Stomach smooth muscle (tissue), 2 donors: ENCODE measurements at regions not wholly inside any gene's neighbourhood (a gene's known extent, or its start where the extent isn't known, plus 50 kb on each side); places are given as distances from the start of the nearest gene placed in this dataset.

Source experiments
- H3K27ac ChIP-seq: one replicate; pipeline ENCODE4 v1.7.0; 2013; ENCODE audit warnings: mild to moderate bottlenecking, low read length, inconsistent platforms
- H3K27me3 ChIP-seq, 2 donors: one replicate each; pipeline ENCODE4 v1.7.0; 2013; ENCODE audit warnings: low read length in 2 of 2; ENCODE audit not compliant: insufficient read depth in 2 of 2, control insufficient read depth in 1 of 2
- H3K36me3 ChIP-seq, 2 donors: one replicate each; pipeline ENCODE4 v1.7.0; 2013; ENCODE audit warnings: low read length in 2 of 2; ENCODE audit not compliant: control insufficient read depth in 2 of 2, insufficient read depth in 2 of 2
- H3K4me1 ChIP-seq: one replicate; pipeline ENCODE4 v1.7.0; 2013; ENCODE audit warnings: low read length; ENCODE audit not compliant: control insufficient read depth, insufficient read depth
- H3K4me3 ChIP-seq, 2 donors: one replicate each; pipeline ENCODE4 v1.7.0; 2013; ENCODE audit warnings: low read length in 2 of 2
- H3K9ac ChIP-seq, 2 donors: one replicate each; pipeline ENCODE4 v1.7.0; 2013; ENCODE audit warnings: low read length in 2 of 2, mild to moderate bottlenecking in 1 of 2
- H3K9me3 ChIP-seq, 2 donors: one replicate each; pipeline ENCODE4 v1.7.0; 2013; ENCODE audit warnings: low read length in 2 of 2; ENCODE audit not compliant: control insufficient read depth in 2 of 2
- donor health status: healthy.
- donor health status: Pancreatic carcinoma.

GRCh38 chr21:41638201-41638790 is 128.6 kb downstream of the RIPK4 start:
- peaks cover 2 to 9% of the 10 kb centered on the region in 2 donors for H3K27me3 ChIP-seq
- H3K9ac ChIP-seq, result no peak overlapping the region
- H3K4me1 ChIP-seq, result no peaks in the 10 kb centered on the region
- H3K4me3 ChIP-seq, result no peak overlapping the region
- no peak overlapping the region for H3K27ac ChIP-seq
- H3K36me3 ChIP-seq, result no peaks in the 10 kb centered on the region
- no peaks in the 10 kb centered on the region for H3K9me3 ChIP-seq

- H3K27me3 ChIP-seq, result peaks cover 0 to 9% of the 10 kb centered on the region in 2 donors
- no peaks in the 10 kb centered on the region for H3K4me1 ChIP-seq
- H3K27ac ChIP-seq, result no peak overlapping the region
These were observed 129.0 kb upstream of the TMPRSS2 start for GRCh38 chr21:41636636-41637630.

GRCh38 chr21:41635874-41636273 is 127.9 kb upstream of the TMPRSS2 start:
- Histone ChIP-seq H3K9me3 (no peaks in the 10 kb centered on the region), H3K27ac (no peak overlapping the region), H3K27me3 (peaks cover 0 to 5% of the 10 kb centered on the region in 2 donors), H3K9ac (no peak overlapping the region), H3K36me3 (no peaks in the 10 kb centered on the region), H3K4me3 (no peak overlapping the region), H3K4me1 (no peaks in the 10 kb centered on the region)

More at GRCh38 chr21:41636636-41637630, 129.0 kb upstream of the TMPRSS2 start:
- no peak overlapping the region for H3K9ac ChIP-seq
- no peaks in the 10 kb centered on the region for H3K36me3 ChIP-seq
- H3K4me3 ChIP-seq, result no peak overlapping the region
- H3K9me3 ChIP-seq, result no peaks in the 10 kb centered on the region

GRCh38 chr21:41634858-41635257 is 126.9 kb upstream of the TMPRSS2 start:
- Histone ChIP-seq H3K9me3 (no peaks in the 10 kb centered on the region), H3K4me3 (no peak overlapping the region), H3K27ac (no peak overlapping the region), H3K9ac (no peak overlapping the region), H3K36me3 (no peaks in the 10 kb centered on the region), H3K4me1 (no peaks in the 10 kb centered on the region), H3K27me3 (peaks cover 0 to 5% of the 10 kb centered on the region in 2 donors)

GRCh38 chr21:41634211-41634694 is 126.3 kb upstream of the TMPRSS2 start:
- Histone ChIP-seq H3K36me3 (no peaks in the 10 kb centered on the region), H3K27ac (no peak overlapping the region), H3K4me1 (no peaks in the 10 kb centered on the region), H3K4me3 (no peak overlapping the region), H3K27me3 (peaks cover 0 to 2% of the 10 kb centered on the region in 2 donors), H3K9me3 (no peaks in the 10 kb centered on the region), H3K9ac (no peak overlapping the region)

- Histone ChIP-seq H3K27ac (no peak overlapping the region), H3K4me1 (no peaks in the 10 kb centered on the region), H3K27me3 (peaks cover 0 to 2% of the 10 kb centered on the region in 2 donors), H3K9me3 (no peaks in the 10 kb centered on the region), H3K9ac (no peak overlapping the region), H3K36me3 (no peaks in the 10 kb centered on the region), H3K4me3 (no peak overlapping the region)
These were observed 125.7 kb upstream of the TMPRSS2 start for GRCh38 chr21:41633627-41634026.

- Histone ChIP-seq H3K36me3 (no peaks in the 10 kb centered on the region), H3K4me1 (no peaks in the 10 kb centered on the region)
These were observed 125.0 kb upstream of the TMPRSS2 start for GRCh38 chr21:41632748-41633475.

GRCh38 chr21:41631564-41632461 is 123.9 kb upstream of the TMPRSS2 start:
- Histone ChIP-seq H3K4me1 (no peaks in the 10 kb centered on the region), H3K27me3 (peaks cover 0 to 2% of the 10 kb centered on the region in 2 donors), H3K9me3 (no peaks in the 10 kb centered on the region), H3K9ac (no peak overlapping the region), H3K4me3 (no peak overlapping the region), H3K27ac (no peak overlapping the region), H3K36me3 (no peaks in the 10 kb centered on the region)

More at GRCh38 chr21:41632748-41633475, 125.0 kb upstream of the TMPRSS2 start:
- Histone ChIP-seq H3K9me3 (no peaks in the 10 kb centered on the region), H3K9ac (no peak overlapping the region), H3K4me3 (no peak overlapping the region), H3K27ac (no peak overlapping the region), H3K27me3 (peaks cover 0 to 2% of the 10 kb centered on the region in 2 donors)

- H3K27me3 ChIP-seq, result peaks cover 0 to 3% of the 10 kb centered on the region in 2 donors
- H3K36me3 ChIP-seq, result no peaks in the 10 kb centered on the region
- H3K9ac ChIP-seq, result no peak overlapping the region
- H3K9me3 ChIP-seq, result no peaks in the 10 kb centered on the region
- H3K4me1 ChIP-seq, result no peaks in the 10 kb centered on the region
- no peak overlapping the region for H3K4me3 ChIP-seq
- H3K27ac ChIP-seq, result no peak overlapping the region
These were observed 123.0 kb upstream of the TMPRSS2 start for GRCh38 chr21:41630917-41631316.
